ENCODE measurements at regions not wholly inside any gene's neighbourhood (a gene's known extent, or its start where the extent isn't known, plus 50 kb on each side); places are given as distances from the start of the nearest gene placed in this dataset.
A peak's percentile ranks its signal among the peaks of the same experiment; 100 is the strongest.

DNA sequence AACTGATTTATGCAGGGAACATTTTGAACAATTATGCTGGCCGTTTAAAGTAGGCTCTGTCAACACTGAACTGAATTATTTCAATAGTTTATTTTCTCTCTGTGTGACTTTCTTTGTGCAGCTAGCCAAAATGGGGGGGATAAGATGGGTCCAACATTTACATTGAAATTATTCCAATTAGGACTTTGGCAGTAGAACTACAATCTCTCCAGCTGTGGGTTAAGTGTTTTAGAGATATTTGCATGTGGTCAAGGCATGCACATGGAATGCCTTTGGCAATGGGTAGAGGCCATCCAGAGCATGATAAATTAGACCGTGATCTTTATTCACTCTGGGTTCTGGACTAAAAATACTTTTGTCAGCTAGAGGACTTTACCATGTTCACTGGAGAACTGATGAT is 107.9 kb upstream of the ELOVL6 start:
- TF ChIP-seq, protein P1, sequence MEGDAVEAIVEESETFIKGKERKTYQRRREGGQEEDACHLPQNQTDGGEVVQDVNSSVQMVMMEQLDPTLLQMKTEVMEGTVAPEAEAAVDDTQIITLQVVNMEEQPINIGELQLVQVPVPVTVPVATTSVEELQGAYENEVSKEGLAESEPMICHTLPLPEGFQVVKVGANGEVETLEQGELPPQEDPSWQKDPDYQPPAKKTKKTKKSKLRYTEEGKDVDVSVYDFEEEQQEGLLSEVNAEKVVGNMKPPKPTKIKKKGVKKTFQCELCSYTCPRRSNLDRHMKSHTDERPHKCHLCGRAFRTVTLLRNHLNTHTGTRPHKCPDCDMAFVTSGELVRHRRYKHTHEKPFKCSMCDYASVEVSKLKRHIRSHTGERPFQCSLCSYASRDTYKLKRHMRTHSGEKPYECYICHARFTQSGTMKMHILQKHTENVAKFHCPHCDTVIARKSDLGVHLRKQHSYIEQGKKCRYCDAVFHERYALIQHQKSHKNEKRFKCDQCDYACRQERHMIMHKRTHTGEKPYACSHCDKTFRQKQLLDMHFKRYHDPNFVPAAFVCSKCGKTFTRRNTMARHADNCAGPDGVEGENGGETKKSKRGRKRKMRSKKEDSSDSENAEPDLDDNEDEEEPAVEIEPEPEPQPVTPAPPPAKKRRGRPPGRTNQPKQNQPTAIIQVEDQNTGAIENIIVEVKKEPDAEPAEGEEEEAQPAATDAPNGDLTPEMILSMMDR (IDR thresholded peaks at IDR 0.05; ENCODE audit: control extremely low read depth, extremely low read depth) = no peak
- H3K9me3 ChIP-seq (ENCODE audit: control insufficient read depth in 4 of 4, insufficient read depth in 3 of 4, low read length in 3 of 4) = no peaks in the 10 kb centered on the region
- ATAC-seq (ENCODE audit: insufficient read depth, low FRiP score) = no peak
- DNase-seq = peak; percentile 27 to 89 (median 88)
- no peak overlapping the region for H3K4me3 ChIP-seq
- H3K27me3 ChIP-seq (ENCODE audit: control insufficient read depth in 3 of 3, insufficient read depth in 3 of 3, low read length in 2 of 3) = no peaks in the 10 kb centered on the region
- 49 to 76% methylated on average over 2 of the region's 2 CpGs for WGBS, 2 donors
- peaks cover 0 to 16% (median 0%) of the 10 kb centered on the region in 5 donors for H3K4me1 ChIP-seq (ENCODE audit: control insufficient read depth in 5 of 5, insufficient read depth in 5 of 5, low read length in 5 of 5)
- H3K27ac ChIP-seq (ENCODE audit: low read depth in 1 of 2, low read length in 1 of 2) = no peak overlapping the region
- no peaks in the 10 kb centered on the region for H3K36me3 ChIP-seq (ENCODE audit: control insufficient read depth in 4 of 4, insufficient read depth in 4 of 4, low read length in 4 of 4)
- H3K9ac ChIP-seq (ENCODE audit: insufficient read depth in 1 of 2, low read length in 2 of 2) = no peak overlapping the region

DNA sequence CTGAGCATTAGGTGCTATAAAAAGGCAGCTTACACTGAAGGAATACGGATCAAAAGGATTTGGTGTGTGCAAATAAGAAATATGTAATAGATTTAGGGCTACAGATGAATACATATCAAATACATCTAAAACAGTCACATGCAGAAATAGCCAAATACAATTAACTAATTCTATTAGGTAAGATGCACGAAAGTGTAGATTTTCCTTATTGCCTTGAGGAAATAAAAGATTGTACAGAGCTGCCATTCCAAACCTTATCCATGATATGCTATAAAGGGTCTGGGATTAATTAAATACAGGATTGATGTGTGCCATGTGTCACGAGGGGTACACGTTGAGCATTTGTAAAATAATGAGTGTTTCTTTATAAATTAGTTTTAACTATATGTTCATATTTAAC is 107.0 kb upstream of the ELOVL6 start:
- no peaks in the 10 kb centered on the region for H3K27me3 ChIP-seq (ENCODE audit: control insufficient read depth in 3 of 3, insufficient read depth in 3 of 3, low read length in 2 of 3)
- 86 to 90% methylated on average over 4 of the region's 4 CpGs for WGBS, 2 donors
- no peak overlapping the region for H3K4me3 ChIP-seq
- TF ChIP-seq, protein P1 (IDR thresholded peaks at IDR 0.05; ENCODE audit: control extremely low read depth, extremely low read depth) = no peak
- peaks cover 0 to 16% (median 0%) of the 10 kb centered on the region in 5 donors for H3K4me1 ChIP-seq (ENCODE audit: control insufficient read depth in 5 of 5, insufficient read depth in 5 of 5, low read length in 5 of 5)
- H3K9ac ChIP-seq (ENCODE audit: insufficient read depth in 1 of 2, low read length in 2 of 2) = no peak overlapping the region
- ATAC-seq (ENCODE audit: insufficient read depth, low FRiP score) (no peak), DNase-seq (no peak)
- no peaks in the 10 kb centered on the region for H3K9me3 ChIP-seq (ENCODE audit: control insufficient read depth in 4 of 4, insufficient read depth in 3 of 4, low read length in 3 of 4)
- H3K36me3 ChIP-seq (ENCODE audit: control insufficient read depth in 4 of 4, insufficient read depth in 4 of 4, low read length in 4 of 4) = no peaks in the 10 kb centered on the region
- H3K27ac ChIP-seq (ENCODE audit: low read depth in 1 of 2, low read length in 1 of 2) = no peak overlapping the region

DNA sequence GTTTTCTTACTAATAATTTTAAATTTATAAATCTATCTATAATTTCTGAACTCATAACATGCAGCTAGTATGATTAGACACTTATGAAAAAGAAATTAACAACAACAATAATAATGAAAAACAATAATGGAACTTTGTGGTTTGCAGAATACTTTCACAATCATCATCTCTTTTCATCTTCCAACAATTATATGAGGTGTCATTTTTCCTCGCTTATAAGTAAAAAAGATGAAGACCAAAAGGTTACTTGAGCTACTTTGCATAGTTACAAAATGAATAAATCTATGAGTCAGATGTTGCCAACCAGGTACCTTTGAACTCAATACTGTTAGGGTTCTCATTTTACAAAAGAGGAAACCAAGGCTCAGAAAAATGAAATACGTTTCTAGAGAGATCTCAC is 98.5 kb upstream of the ELOVL6 start:
- H3K27ac ChIP-seq (ENCODE audit: low read depth in 1 of 2, low read length in 1 of 2) = no peak overlapping the region
- no peaks in the 10 kb centered on the region for H3K9me3 ChIP-seq (ENCODE audit: control insufficient read depth in 4 of 4, insufficient read depth in 3 of 4, low read length in 3 of 4)
- H3K4me3 ChIP-seq = no peak overlapping the region
- H3K4me1 ChIP-seq (ENCODE audit: control insufficient read depth in 5 of 5, insufficient read depth in 5 of 5, low read length in 5 of 5) = no peaks in the 10 kb centered on the region
- 71 to 84% methylated on average over 2 of the region's 2 CpGs for WGBS, 2 donors
- H3K9ac ChIP-seq (ENCODE audit: insufficient read depth in 1 of 2, low read length in 2 of 2) = no peak overlapping the region
- DNase-seq (no peak), ATAC-seq (ENCODE audit: insufficient read depth, low FRiP score) (no peak)
- no peaks in the 10 kb centered on the region for H3K36me3 ChIP-seq (ENCODE audit: control insufficient read depth in 4 of 4, insufficient read depth in 4 of 4, low read length in 4 of 4)
- TF ChIP-seq, protein P1 (IDR thresholded peaks at IDR 0.05; ENCODE audit: control extremely low read depth, extremely low read depth) = no peak
- no peaks in the 10 kb centered on the region for H3K27me3 ChIP-seq (ENCODE audit: control insufficient read depth in 3 of 3, insufficient read depth in 3 of 3, low read length in 2 of 3)

DNA sequence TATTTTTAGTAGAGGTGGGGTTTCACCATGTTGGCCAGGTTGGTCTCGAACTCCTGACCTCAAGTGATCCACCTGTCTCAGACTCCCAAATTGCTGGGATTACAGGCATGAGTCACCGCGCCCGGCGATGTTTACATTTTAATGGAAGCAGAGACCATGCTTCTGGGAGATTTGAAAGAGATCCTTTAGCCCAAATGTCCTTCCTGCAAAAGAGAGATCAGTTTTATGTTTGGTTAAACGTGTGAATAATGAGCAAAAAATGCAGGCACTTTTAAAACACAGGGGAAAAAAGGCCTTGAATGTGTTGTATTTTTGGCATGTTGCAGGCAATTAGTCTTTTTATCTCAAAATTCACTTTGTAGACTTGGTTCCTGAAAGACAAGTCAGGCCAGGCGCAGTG is 95.8 kb upstream of the ELOVL6 start:
- ATAC-seq (ENCODE audit: insufficient read depth, low FRiP score) (no peak), DNase-seq (no peak)
- Histone ChIP-seq H3K27ac (ENCODE audit: low read depth in 1 of 2, low read length in 1 of 2) (no peak overlapping the region), H3K36me3 (ENCODE audit: control insufficient read depth in 4 of 4, insufficient read depth in 4 of 4, low read length in 4 of 4) (no peaks in the 10 kb centered on the region), H3K9me3 (ENCODE audit: control insufficient read depth in 4 of 4, insufficient read depth in 3 of 4, low read length in 3 of 4) (no peaks in the 10 kb centered on the region), H3K4me1 (ENCODE audit: control insufficient read depth in 5 of 5, insufficient read depth in 5 of 5, low read length in 5 of 5) (no peaks in the 10 kb centered on the region), H3K27me3 (ENCODE audit: control insufficient read depth in 3 of 3, insufficient read depth in 3 of 3, low read length in 2 of 3) (no peaks in the 10 kb centered on the region), H3K4me3 (no peak overlapping the region), H3K9ac (ENCODE audit: insufficient read depth in 1 of 2, low read length in 2 of 2) (no peak overlapping the region)
- 88 to 91% methylated on average over 7 of the region's 7 CpGs for WGBS, 2 donors
- TF ChIP-seq, protein P1 (IDR thresholded peaks at IDR 0.05; ENCODE audit: control extremely low read depth, extremely low read depth) = no peak

All from lung (tissue), 11 donors.